IPS-NIHi11 (cell line): ENCODE measurements at regions not wholly inside any gene's neighbourhood (a gene's known extent, or its start where the extent isn't known, plus 50 kb on each side); places are given as distances from the start of the nearest gene placed in this dataset.
A peak's percentile ranks its signal among the peaks of the same experiment; 100 is the strongest.
"Not testable (repeated sequence)": the region's sequence is repeated elsewhere in the genome, so short reads cannot be mapped to it uniquely, and the experiment has no call there.

Experiments
- DNase-seq: peaks from one replicate; pipeline ENCODE4 v3.0.0; 2012; ENCODE audit warnings: mixed read lengths, low spot score

DNA sequence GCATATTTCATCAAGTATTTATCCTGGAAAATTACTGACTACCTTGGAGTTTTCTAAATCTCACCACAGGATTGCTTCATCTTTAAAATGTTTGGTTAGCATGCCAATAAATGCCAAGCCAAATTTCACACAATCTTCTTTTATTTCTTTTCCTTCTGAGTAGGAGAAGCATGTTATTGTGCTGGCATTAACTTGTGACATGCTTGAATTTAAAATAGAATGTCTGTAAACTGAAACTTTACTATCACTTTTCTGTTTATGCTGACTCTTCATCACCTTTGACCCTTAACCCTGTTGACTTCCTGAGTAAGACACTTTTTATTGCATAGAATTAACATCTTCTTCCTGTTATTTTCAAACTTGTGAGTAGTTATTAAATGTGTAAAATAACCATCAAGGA, 56.2 kb upstream of the LRRTM4 start:
- DNase-seq = no peak

DNA sequence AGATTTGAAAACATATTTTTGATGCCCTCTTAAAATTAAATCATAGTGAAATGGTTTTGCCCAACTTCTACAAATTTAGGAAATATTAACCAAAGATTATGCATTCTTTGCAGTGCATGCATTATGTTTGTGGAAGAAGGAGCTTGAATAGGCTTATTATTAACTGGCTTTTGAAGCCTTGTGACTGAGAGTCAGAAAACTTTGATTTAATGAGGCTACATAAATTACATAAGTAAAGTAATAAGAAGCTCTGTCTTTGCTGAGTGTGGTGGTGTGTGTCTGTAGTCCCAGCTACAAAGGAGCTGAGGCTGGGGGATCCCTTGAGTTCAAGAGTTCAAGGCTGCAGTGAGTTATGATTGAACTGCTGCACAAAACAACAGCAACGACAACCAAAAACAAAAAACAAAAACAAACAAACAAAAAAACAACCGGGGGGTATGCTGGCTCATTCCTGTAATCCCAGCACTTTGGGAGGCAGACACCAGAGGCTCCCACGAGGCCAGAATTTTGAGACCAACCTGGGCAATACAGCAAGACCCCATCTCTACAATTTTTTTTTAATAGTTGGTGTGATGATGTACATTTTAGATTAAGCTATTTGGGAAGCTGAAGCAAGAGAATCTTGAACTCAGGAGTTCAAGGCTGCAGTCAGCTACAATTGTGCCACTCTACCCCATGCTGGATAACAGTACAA, 57.0 kb upstream of the LRRTM4 start:
- DNase-seq = no peak

DNA sequence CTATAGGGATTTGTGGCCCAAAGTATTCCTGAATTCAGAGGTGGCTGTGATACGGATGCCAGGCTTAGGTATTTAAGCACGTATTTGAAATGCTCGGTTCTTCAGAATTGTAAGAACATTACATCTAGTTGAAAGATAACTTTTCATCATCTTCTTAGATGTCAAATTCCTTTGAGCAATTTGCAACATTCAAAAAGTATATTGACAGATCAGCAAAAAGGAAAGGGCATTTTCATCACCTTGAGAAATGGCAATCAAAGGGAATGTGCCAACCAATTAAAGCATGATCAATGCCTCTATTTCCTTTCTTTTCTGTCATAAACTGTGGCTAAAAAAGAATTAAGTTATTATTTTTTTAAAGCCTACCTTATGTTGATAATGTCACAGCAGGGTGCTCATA, 66.3 kb upstream of the LRRTM4 start:
- DNase-seq = no peak

DNA sequence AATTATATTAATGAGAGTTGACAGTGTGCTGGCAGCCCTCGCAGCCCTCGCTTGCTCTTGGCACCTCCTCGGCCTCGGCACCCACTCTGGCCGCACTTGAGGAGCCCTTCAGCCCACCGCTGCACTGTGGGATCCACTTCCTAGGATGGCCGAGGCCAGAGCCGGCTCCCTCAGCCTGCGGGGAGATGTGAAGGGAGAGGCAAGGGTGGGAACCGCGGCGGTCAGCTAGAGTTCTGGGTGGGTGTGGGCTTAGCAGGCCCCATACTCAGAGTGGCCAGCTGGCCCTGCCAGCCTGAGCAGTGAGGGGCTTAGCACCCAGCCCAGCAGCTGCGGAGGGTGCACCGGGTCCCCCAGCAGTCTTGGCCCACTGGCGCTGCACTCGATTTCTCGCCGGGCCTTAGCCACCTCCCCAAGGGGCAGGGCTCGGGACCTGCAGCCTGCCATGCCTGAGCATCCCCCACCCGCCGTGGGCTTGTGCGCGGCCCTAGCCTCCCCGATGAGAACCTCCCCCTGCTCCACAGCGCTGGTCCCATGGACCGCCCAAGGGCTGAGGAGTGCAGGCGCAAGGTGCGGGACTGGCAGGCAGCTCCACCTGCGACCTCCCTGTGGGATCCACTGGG, 68.2 kb upstream of the LRRTM4 start:
- DNase-seq = no peak

DNA sequence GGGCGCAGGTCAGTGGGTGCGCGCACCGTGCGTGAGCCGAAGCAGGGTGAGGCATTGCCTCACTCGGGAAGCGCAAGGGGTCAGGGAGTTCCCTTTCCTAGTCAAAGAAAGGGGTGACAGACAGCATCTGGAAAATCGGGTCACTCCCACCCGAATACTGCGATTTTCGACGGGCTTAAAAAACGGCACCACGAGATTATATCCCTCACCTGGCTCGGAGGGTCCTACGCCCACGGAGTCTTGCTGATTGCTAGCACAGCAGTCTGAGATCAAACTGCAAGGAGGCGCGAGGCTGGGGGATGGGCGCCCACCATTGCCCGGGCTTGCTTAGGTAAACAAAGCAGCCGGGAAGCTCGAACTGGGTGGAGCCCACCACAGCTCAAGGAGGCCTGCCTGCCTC, 70.8 kb upstream of the LRRTM4 start:
- DNase-seq = not testable (repeated sequence)

DNA sequence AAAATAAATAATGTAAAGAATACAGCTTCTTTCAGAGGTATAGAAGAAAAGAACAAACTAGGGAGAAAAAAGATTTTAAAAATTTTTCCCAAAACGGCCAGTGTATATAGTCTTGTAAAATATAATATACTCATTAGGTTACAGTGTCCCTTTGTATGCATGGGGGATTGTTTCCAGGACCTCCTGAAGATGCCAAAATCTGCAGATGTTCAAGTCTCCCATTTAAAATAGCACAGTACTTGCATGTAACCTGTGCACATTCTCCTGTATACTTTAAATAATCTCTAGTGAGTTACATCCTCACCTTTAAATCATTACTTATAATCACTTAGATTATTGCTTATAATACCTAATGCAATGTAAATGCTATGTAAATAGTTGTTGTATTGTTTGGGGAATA, 80.6 kb upstream of the LRRTM4 start:
- DNase-seq = no peak

DNA sequence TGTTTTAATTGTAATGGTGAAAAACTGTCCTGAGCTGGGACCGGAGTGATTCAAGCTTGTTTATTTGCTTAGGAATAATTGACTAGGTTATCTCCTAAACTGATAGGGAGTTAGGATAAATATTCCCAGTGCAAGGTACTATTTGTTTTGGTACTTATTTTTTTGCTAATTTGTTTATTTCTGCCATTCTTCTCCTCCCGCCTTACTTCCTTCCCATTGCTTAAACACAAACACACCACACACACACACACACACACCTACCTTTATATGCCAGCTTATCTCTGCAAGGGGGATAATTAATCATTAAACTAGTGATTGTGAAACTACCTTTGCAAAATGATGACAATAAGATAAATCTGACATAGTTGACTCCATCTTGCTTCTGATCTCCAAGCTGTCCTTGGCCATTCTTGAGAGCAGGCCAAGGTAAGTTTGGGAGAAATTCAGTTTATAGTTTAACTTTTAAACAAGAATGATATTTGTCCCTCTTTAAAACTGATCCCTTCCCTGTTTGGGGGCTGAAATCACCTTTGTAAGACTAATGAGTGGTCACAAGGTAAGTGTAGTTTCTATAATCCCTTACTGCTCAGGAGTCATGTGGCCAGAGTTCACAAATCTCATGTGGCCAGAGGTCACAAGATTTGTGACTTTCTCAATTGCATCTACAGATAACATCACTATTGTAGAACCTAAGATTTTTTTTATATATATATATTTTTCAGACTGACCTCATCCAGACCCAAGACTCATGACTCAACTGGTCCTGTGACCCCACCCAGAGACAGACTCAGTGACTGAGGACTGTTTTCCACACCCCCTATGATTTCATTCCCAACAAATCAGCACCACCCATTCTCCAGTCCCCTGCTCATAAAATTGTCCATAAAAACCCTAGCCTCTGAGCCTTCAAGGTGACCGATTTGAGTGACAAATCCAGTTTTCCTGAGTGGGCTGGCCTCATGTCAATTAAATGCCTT, 83.1 kb upstream of the LRRTM4 start:
- no peak for DNase-seq

DNA sequence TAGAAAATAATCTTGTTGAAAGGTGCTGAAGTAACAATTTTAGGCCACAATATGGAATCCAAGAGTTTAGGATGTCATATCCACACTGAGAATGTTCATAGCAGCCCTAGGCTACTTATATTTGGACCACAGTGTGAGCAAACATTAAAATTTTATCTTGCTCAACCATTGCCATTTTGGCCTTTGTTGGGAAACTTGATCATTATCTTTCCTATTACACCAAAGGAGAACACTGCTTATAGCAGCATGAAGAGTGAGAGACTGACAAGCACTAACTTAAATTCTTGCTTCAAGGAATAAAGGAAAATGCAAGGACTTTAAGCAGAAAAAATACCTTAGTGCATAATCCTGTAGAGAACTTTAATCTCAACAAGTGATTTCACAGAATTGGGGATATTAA, 86.3 kb upstream of the LRRTM4 start:
- DNase-seq = no peak

DNA sequence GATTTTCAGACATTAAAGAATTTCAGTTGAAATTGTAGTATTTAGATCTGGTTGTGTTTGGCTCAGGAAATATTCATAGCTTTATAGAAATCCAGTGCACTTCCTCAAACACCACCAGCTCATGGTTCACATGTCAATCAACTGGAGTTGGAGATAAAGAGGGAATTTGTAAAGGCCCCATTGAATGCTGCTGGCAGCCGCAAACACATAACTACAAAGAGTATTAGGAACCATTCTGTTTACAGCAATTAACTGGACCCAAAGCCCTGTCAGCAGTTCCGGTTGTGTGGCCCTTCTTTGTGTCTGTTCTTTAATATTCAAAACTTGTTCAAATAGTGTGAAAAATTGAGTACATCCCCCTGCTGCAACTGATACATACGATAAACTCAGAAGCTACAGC, 107.4 kb upstream of the LRRTM4 start:
- peak; percentile 8 for DNase-seq

DNA sequence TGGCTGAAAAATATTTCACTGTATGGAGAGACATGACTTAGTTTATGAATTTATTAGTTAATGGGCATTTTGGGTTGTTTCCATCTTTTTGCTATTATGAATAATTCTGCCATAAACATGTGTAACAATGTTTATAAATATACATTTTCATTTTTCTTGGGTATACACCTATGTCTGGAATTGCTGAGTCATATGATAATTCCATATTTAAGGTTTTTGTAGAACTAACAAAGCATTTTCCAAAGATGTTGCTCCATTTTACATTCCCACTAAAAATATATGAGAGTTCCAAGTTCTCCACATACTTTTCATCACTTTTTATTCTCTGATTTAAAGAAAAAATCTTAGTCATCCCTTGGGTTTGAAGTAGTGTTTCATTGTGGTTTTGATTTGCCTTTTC, 108.8 kb upstream of the LRRTM4 start:
- no peak for DNase-seq

DNA sequence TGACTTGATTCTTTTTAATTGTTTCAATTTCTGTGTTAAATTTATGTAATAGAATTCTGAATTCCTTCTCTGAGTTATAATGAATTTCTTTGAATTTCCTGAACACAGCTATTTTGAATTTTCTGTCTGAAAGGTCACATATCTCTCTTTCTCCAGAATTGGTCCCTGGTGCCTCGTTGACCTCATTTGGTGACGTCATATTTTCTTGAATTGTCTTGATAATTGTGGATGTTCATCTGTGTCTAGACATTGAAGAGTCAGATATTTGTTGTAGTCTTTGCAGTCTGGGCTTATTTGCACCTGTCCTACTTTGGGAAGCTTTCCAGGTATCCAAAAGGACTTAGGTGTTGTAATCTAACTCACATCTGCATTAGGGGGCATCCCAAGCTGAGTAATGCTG, 111.4 kb upstream of the LRRTM4 start:
- no peak for DNase-seq

DNA sequence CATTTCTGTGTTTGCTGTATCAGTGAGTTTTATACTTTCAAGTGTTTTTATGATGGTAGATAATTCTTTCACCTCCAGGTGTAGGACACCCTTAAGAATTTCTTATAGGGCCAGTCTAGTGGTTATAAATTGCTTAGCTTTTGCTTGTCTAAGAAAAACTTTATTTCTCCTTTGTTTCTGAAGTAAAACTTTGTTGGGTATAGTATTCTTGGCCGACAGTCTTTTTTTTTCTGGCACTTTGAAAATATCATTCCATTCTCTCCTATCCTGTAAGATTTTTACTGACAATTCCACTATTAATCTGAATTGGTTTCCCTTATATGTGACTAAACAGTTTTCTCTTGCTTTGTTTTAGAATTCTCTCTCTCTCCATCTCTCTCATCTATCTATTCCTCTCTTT, 118.7 kb upstream of the LRRTM4 start:
- DNase-seq = no peak

DNA sequence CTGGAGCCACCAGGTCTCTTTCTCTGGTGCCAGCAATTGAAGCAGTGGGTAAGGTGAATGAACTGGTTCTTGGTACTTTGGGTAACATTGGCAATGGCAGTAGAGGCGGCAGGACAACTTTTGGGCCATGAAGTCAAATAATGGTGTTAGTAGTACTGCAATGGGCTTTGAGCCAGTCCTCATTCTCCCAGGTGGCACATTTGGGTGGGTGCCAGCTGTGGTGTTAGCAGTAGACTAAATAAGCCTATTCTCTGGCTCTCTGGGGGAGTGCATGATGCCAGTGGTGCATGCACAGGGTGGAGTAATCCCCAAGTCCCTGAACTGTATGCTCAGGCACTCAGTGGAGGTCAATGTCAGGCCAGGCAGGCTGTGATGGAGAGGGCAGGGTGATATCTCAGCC, 120.2 kb upstream of the LRRTM4 start:
- DNase-seq = no peak

DNA sequence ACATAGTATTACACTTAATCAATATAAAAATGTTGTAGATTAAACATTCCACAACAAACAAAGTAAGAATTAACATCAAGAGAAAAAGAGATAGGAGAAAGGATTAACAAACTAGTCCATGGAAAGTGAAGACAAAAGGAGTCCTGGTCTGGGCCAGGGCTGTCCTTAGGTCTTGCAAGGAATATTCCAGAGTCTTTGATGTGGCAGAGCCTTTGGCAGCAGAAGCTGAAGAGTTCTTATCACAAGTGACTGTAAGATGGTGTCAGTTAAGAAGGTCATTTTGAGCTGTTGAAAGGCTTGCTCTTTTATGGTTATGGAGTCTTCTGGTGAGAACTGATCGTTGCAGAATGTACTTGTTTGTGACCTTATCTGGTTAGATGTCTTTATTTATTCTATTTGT, 127.7 kb upstream of the LRRTM4 start:
- DNase-seq = no peak

DNA sequence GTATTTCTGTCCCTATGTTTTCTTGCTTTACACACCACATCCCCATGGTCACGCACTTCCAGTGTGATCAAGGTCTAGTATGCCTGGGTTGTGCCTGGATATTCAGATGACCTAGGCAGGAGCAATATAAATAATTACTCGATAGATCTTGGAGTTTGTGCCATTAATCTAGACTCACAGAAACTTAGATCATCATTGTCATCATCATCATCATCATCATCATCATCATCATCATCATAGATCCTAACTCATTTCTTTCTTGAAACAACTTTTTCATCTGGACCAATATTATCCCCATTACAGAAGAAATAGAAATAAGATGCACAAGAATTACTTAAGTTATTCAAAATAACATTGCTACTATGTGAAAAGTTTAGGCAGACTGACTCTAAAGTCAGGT, 130.3 kb upstream of the LRRTM4 start:
- no peak for DNase-seq

DNA sequence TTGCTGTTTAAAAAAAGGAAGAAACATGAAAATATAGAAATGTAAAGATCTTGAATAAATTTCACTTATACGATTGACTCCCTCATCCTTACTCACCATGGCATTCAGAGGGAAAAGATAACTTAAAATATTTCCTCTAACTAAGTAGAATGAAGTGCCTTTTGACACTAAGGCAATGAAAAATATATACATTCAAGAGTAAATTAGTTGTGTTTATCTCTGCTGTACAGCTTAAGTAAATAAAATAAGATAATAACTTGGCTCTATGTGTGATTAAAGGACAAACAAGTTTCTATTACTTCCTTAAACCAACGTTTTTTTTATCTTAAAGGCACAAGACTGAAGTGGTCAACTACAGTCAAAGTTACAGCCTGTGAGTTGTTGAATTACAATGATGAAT, 142.3 kb upstream of the LRRTM4 start:
- no peak for DNase-seq

DNA sequence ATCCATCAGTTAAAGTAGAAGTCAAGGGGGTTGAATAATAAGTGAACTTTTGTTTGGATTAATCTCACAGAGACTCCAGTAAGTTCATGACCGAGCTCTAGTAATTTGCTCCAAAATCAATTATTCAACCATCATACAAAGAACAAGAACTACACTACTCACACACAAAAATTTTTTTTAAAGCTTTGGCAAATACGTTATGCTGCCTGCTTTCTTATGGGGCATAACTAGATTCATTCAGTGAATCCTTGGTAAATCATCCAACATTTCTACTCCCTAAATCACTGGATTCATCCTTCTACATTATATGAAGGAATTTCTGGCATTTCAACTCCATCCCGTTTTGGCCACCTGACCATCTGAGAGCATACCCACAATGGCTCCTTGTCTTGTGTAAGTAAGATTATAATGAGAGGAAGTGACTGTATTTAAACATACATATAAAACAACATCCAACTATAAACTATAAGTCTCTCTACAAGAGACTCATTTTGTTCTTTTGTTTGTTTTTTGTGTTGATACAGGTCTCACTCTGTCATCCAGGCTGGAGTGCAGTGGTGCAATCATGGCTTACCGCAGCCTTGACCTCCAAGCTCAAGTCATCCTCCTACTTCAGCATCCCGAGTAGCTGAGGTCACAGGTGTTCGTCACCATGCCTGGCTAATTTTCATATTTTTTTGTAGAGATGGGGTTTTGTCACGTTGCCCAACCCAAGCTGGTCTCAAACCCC, 144.2 kb upstream of the LRRTM4 start:
- no peak for DNase-seq

DNA sequence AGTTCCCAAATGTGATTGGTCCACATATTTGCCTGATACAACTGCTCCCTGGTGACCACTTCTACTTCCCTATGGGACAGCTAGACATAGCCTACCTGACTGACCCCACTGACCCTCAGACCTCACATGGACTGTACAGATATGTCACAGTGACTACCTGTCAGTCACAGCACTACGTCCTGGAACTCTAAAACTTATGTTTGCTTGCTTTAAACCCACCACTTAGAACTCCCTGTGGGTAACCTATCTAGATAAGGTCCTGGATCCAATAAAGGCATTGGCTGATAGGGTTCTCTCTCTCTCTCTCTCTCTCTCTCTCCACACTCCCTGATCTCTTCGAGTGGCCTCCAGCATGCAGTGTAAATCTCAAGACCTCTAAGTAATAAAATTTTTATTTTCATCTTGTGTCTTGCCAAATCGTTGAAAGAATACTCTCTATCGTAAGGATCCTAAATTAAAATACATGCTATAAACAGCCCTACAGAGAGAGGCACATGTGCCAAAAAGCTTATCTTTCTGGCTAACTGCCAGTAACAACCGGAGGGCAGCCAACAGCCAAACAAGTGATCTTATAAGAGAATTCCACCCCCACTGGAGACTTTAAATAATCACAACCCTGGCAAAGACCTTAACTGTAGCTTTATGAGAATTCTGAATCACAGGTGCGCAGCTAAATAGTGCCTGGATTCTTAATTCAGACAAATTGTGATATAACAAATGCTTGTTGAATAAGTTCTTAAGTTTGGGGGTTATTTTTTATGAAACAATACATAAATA, 162.6 kb upstream of the LRRTM4 start:
- DNase-seq = not testable (repeated sequence)

DNA sequence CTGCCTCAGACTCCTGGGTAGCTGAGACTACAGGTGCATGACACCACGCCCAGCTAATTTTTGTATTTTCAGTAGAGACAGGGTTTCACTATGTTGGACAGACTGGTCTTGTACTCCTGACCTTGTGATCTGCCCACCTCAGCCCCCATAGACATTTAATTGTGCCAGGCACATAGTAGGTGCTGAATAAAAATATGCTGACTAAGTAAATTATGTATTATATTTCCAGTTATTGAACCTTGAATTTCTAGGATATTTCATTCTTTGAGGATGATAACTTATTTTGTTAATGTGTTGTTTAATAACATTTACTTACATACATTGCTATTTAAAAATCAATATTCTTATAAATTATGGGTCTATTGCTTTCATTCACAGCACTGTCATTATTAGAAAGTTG, 190.4 kb upstream of the LRRTM4 start:
- no peak for DNase-seq

DNA sequence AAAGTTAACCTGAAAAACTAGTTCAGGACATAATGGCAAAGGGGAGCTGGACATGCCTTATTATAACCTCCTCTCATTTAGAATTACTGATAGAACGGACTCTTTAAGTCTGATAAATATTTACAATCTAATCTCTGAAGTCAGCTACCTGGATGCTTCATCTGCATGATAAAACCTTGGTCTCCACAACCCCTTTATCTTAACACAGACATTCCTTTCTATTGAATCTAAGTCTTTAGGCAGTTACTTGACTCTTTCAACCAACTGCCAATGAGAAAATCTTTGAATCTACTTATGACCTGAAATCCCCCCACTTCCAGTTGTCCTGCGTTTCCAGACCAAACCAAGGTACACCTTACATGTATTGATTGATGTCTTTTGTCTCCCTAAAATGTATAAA, 191.2 kb upstream of the LRRTM4 start:
- no peak for DNase-seq

DNA sequence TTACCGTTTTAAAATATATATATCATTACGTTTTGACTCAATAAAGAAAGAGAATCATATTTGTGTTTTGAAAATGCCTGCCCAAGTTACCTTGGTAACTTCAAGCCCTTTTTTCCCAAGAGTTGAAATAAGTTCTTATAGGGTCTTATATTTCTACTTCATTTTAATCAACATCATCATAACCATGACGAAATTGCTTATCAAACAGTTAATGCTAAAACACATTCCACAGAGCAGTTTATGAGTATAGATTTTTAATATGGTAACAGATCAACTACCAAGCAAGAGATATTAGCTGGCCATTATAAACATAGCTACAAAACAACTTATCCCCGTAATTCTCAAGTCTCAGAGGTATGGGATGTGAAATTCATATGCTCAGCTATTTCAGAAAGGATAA, 197.9 kb upstream of the LRRTM4 start:
- DNase-seq = no peak

DNA sequence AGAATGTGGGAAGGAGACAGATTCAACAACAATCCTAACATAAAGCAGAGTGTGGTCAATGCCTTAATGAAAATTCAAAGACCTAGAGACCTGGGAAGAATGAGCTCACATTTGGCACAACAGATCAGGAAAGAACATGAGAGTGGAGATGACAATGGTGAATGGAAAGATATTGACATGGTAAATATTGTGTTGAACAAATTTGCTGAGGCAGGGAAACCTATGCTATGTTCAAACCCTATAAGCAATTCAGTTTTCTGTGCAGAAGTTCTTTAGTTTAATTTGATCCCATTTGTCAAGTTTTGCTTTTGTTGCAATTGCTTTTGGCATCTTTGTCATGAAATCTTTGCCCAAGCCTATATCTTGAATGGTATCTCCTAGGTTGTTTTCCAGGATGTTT, 199.4 kb upstream of the LRRTM4 start:
- no peak for DNase-seq
